ENCODE measurements at regions not wholly inside any gene's neighbourhood (a gene's known extent, or its start where the extent isn't known, plus 50 kb on each side); places are given as distances from the start of the nearest gene placed in this dataset.
"Not testable (repeated sequence)": the region's sequence is repeated elsewhere in the genome, so short reads cannot be mapped to it uniquely, and the experiment has no call there.

GRCh38 chr16:60013076-60013475, 1279.0 kb upstream of the GOT2 start:
- no peak for DNase-seq (ENCODE audit: low read depth in 3 of 3)

- no peak for DNase-seq (ENCODE audit: low read depth in 3 of 3)
Measured at GRCh38 chr16:60001523-60001922, 1267.4 kb upstream of the GOT2 start.

DNA sequence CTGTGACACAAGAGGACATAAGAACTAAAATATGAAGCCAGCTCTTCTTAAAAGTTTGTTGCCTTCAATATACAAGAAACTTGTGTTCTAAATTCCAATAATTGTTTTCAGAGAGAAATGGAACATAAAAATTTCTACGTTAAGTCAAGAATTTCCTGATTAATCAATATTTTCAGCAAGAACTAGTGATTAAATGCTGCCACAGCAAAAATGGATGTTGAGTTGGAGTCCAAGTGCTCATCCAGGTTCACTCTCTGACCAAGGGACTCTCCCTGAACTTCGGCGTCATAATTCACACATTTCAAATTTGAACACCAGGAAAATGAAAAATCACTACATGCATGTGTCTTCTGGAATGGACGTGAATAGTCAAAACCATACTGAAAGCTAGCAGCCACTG, 1263.6 kb upstream of the GOT2 start:
- no peak for DNase-seq (ENCODE audit: low read depth in 3 of 3)

GRCh38 chr16:59993101-59993500, 1259.0 kb upstream of the GOT2 start:
- DNase-seq (ENCODE audit: low read depth in 3 of 3), result no peak

DNA sequence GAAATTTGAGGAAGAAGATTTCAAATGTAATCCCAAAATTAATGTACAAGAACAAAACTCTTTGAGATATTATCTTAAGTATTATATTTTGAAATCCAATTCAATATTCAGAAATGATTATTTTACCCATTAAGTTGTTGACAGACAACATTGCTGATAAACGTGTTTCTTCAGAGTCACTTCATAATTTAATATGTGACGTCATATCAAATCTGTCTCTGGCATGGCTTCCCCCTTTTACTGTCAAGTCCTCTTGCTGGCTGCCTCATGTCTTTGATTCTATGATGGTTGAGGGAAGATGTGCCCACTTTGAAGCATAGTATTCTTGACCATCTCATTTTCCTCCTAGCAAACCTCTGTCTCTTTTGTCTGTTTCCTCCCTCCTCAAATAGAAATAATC, 1257.1 kb upstream of the GOT2 start:
- no peak for DNase-seq (ENCODE audit: low read depth in 3 of 3)

DNA sequence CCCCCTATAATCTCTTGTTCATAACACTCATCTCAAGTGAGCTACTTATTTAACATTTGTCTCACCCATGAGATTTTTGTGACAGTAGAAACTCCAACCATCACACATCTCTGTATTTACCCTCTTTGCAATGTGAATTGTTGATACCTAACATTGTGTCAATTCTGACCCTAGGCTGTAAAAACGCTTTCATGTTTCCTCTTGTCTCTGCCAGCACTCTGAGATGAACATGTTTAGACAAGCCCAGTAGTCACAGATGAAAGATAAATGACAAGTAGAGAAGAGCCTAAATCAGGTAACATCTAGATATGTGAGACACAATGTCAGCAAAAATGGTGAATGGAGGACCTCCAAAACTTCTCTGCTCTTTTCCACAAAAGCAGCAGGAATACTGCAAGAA, 1254.5 kb upstream of the GOT2 start:
- no peak for DNase-seq (ENCODE audit: low read depth in 3 of 3)

DNA sequence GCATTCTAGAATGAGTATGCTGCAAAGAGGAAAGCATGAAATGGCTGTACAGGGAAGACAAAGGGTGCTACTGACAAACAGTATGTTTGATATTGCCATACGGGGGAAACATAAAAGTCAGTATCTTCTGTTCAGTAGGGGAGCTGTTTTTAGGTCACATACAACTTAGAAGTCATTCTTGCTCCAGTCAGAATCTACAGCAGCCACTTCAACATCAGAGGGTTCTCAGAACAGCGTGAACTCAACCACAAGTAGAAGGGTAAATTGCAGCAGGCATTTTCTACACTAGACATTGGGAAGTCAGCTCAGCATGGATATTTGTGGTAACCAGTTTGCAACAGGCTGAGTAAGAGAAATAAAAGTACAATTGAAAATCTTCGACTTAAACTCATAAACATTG, 1241.8 kb upstream of the GOT2 start:
- DNase-seq (ENCODE audit: low read depth in 3 of 3), result no peak

DNA sequence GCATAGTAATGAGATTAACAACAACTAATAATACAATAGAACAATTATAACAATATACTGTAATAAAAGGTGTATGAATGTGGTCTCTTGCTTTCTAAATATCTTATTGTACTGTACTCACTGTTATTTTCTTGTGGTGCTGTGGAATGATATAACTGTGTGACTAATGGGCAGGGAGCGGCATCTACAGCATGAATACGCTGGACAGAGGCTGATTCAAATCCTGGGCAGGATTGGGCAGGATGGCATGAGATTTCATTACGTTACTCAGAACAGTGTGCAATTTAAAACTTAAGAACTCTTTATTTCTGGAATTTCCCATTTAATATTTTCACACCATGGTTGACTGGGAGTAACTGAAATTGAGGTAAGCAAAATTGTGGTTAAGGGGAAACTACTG, 1239.8 kb upstream of the GOT2 start:
- no peak for DNase-seq (ENCODE audit: low read depth in 3 of 3)

DNA sequence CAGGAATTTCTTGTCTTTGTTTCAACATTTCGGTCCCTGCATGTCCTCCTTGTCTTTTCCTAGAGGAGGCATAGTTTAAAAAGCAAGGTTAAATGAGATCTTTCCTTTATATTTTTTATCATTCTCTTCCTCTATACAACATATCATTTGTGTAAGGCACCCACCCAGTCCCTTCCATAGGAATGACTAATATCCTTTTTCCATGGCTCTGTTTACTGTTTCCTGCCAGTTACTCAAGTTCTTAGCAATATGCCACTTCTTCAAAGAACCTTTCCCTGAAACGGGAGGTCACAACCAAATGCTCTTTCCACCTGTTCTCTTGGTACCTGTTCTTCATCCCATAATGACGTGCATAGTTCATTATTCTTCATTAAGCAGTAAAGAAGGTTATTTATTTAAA, 1237.1 kb upstream of the GOT2 start:
- DNase-seq (ENCODE audit: low read depth in 3 of 3), result no peak

- no peak for DNase-seq (ENCODE audit: low read depth in 3 of 3)
Measured at GRCh38 chr16:59964232-59964924, 1230.3 kb upstream of the GOT2 start.

- no peak for DNase-seq (ENCODE audit: low read depth in 3 of 3)
Measured at GRCh38 chr16:59959311-59959710, 1225.2 kb upstream of the GOT2 start.

DNA sequence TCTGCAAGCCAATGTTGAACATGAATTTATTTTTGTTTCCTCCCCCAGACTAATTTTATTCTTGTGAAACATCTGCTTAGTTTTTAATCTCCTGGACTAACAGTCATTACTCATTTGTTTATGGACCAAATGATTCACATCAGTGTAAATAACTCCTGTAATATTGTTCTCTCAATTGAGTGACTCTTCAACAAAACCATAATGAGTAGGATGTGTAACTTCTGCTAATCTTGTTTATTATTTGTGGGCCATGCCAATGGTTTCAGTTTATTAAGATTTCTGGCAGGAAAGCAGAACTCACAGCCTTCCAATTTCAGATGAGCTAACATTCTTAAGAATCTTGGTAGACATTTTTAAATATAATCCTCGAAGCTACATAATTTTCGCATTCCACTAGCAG, 1216.3 kb upstream of the GOT2 start:
- no peak for DNase-seq (ENCODE audit: low read depth in 3 of 3)

DNA sequence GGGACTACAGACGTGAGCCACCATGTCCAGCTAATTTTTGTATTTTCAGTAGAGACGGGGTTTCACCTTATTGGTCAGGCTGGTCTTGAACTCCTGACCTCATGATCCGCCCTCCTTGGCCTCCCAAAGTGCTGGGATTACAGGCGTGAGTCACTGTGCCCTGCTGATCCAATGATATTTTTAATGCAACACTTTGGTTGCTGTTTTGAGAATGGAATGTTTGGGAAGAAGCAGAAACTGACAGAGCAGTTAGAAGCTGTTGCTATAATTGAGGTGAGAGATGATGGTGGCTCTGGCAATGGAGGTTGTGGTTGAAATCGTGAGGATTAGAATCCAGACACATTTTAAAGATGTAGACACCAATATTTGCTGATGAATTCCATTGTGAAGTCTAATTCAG, 1209.9 kb upstream of the GOT2 start:
- not testable (repeated sequence) for DNase-seq (ENCODE audit: low read depth in 3 of 3)

GRCh38 chr16:59941594-59941993, 1207.5 kb upstream of the GOT2 start:
- no peak for DNase-seq (ENCODE audit: low read depth in 3 of 3)

GRCh38 chr16:59920054-59920453, 1185.9 kb upstream of the GOT2 start:
- no peak for DNase-seq (ENCODE audit: low read depth in 3 of 3)

GRCh38 chr16:59913666-59914065, 1179.5 kb upstream of the GOT2 start:
- DNase-seq (ENCODE audit: low read depth in 3 of 3), result no peak

DNA sequence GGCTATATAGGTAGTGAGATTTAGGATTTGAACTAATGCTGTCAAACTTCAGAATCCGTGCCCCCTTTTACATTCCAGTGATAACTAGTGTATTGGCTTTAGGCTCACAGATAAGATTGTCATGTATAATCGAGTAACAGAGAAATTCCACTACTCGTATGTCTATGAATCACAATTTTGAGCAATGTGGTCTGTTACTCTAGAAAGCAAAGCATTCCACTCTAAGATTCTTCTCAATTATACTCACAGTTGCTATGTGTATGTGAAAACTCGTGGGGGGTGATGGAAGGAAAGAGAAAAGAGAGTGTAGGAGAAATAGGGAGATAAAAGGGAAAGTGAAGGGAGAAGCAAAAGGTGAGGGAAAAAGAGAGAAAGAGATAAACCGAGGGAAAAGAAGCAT, 1175.1 kb upstream of the GOT2 start:
- no peak for DNase-seq (ENCODE audit: low read depth in 3 of 3)

DNA sequence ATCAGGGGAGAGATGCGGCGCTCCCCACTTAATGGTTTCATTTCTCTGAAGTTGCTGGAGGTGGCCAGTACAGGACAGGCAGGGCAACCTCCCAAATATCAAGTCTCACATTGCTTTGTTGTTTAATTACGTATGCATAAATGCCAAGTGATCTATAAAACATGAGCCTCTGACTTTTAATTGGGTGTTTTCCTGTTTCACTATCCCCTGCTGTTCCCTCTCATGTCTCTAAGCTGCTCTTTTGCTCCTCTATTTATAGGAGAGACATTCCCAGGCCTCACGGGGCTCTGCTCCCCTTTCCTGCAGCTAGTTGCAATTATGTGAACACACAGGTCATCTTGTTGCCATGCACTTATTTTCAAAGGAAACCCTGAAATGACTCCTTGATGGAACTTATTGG, 1173.5 kb upstream of the GOT2 start:
- DNase-seq (ENCODE audit: low read depth in 3 of 3), result no peak

DNA sequence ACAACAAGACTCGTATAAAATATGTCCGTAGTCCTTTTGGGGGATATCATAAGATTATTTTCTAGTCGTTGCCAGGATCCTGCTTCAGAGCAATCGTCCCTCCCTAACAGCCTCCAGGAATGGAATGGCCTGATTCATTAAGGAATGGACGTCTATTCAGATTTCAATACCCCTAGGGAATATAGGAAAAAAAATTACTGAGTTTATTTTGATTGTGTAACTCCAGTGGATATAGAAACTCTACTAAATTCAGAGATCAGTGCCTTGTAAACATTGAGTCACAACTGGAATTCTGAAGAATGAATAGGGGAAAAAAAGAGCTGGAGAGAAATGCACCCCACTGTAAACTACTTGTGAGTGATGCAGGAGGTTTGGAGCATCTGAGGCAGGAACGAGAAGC, 1171.5 kb upstream of the GOT2 start:
- DNase-seq (ENCODE audit: low read depth in 3 of 3), result no peak

GRCh38 chr16:59905131-59905530, 1171.0 kb upstream of the GOT2 start:
- no peak for DNase-seq (ENCODE audit: low read depth in 3 of 3)

DNA sequence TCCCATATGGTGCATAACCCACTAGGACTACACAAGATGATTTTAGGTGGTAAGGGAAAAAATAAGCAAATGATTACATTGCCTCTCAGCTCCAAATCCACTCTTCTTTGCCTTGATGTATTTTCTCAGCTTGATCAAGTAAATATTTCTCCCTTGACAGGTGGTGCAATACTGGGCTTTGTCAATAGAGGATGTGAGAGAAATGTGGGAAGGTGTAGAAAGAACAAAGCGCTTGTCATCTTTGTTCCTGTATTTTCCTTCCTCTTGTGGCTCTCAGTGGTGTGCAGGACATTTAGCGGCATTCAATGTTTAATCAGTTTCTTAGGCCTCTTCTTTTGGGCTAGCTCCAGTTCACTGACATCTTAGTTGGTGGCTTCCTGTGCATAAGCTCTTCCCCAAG, 1165.8 kb upstream of the GOT2 start:
- DNase-seq (ENCODE audit: low read depth in 3 of 3), result no peak

- DNase-seq (ENCODE audit: low read depth in 3 of 3), result no peak
Measured at GRCh38 chr16:59892376-59892775, 1158.3 kb upstream of the GOT2 start.

GRCh38 chr16:59887856-59888255, 1153.7 kb upstream of the GOT2 start:
- no peak for DNase-seq (ENCODE audit: low read depth in 3 of 3)

- no peak for DNase-seq (ENCODE audit: low read depth in 3 of 3)
Measured at GRCh38 chr16:59886021-59886420, 1151.9 kb upstream of the GOT2 start.

All from stimulated activated CD4-positive, alpha-beta T cell treated with anti-CD3 and anti-CD28 coated beads, TNF-alpha, amount 100 ng/mL, for 48 hours (primary cell).